SU-DHL-6 (cell line): ENCODE measurements at regions not wholly inside any gene's neighbourhood (a gene's known extent, or its start where the extent isn't known, plus 50 kb on each side); places are given as distances from the start of the nearest gene placed in this dataset.

ENCODE experiments used
- H2AFZ ChIP-seq: fragments of 200-600 bp; sonication (generic); 2 replicates; pipeline ENCODE4 v1.6.1; 2014; ENCODE audit warnings: low read depth, mild to moderate bottlenecking, moderate library complexity, mixed read lengths, antibody characterized with exemption, low read length; ENCODE audit not compliant: severe bottlenecking
- H3F3A ChIP-seq: fragments of 200-600 bp; shearing (Covaris generic); 2 replicates; pipeline ENCODE4 v1.6.0; 2016; ENCODE audit warnings: antibody characterized with exemption, mild to moderate bottlenecking; ENCODE audit not compliant: insufficient read depth
- H3K27ac ChIP-seq: fragments of 200-600 bp; sonication (generic); 2 replicates; pipeline ENCODE4 v1.5.1; 2016; ENCODE audit warnings: low read depth, mild to moderate bottlenecking, low read length, moderate library complexity, mixed read lengths
- H3K27me3 ChIP-seq: fragments of 200-600 bp; sonication (generic), shearing (Covaris generic); 2 replicates; pipeline ENCODE4 v1.6.0; 2014; ENCODE audit warnings: mild to moderate bottlenecking, low read length
- H3K36me3 ChIP-seq: fragments of 200-600 bp; sonication (generic); 2 replicates; pipeline ENCODE4 v1.6.1; 2014; ENCODE audit warnings: mild to moderate bottlenecking, low read length, mixed read lengths
- H3K4me2 ChIP-seq: fragments of 300-600, 200-600 bp; shearing (Covaris generic), sonication (generic); 2 replicates; pipeline ENCODE4 v1.6.0; 2014; ENCODE audit warnings: low read length, low read depth, mild to moderate bottlenecking; ENCODE audit not compliant: poor library complexity, severe bottlenecking
- H3K4me3 ChIP-seq: fragments of 200-600 bp; sonication (generic); 2 replicates; pipeline ENCODE4 v1.5.1; 2014; ENCODE audit warnings: antibody characterized with exemption, low read length, mild to moderate bottlenecking, mixed read lengths; ENCODE audit not compliant: insufficient read depth, poor library complexity, severe bottlenecking
- H3K79me2 ChIP-seq: fragments of 200-600 bp; sonication (generic); 2 replicates; pipeline ENCODE4 v1.6.1; 2014; ENCODE audit warnings: mild to moderate bottlenecking, low read length, moderate library complexity; ENCODE audit not compliant: insufficient read depth
- H3K9ac ChIP-seq: fragments of 200-600 bp; sonication (generic); 2 replicates; pipeline ENCODE4 v1.7.0; 2014; ENCODE audit warnings: mild to moderate bottlenecking, low read length
- H3K9me2 ChIP-seq: fragments of 200-600 bp; sonication (generic); replicated peaks from 2 replicates; pipeline ENCODE4 v1.6.1; 2014; ENCODE audit warnings: low read length; ENCODE audit not compliant: insufficient read depth
- H3K9me3 ChIP-seq: fragments of 200-600 bp; sonication (generic); 2 replicates; pipeline ENCODE4 v1.6.1; 2014; ENCODE audit warnings: low read length, mixed read lengths; ENCODE audit not compliant: insufficient read depth
- H4K20me1 ChIP-seq: fragments of 200-600 bp; sonication (generic); 2 replicates; pipeline ENCODE4 v1.6.1; 2014; ENCODE audit warnings: low read depth, mild to moderate bottlenecking, antibody characterized with exemption, low read length, moderate library complexity, mixed read lengths
- EZH2phosphoT487 ChIP-seq: fragments of 200-600 bp; sonication (generic), shearing (Covaris generic); conservative IDR thresholded peaks from 2 replicates; pipeline ENCODE4 v1.6.1; 2018; ENCODE audit warnings: mild to moderate bottlenecking, antibody characterized with exemption, low read length, moderate library complexity, mixed read lengths
- TF ChIP-seq, protein P1 (sequence below): fragments of 200-600 bp; sonication (generic); IDR thresholded peaks from one replicate; pipeline ENCODE4 v1.5.1; 2017; ENCODE audit warnings: antibody characterized with exemption, mild to moderate bottlenecking, low read length, moderate library complexity; ENCODE audit not compliant: insufficient read depth, poor library complexity, severe bottlenecking

GRCh38 chr6:9766240-9766915 lies 648.5 kb downstream of the TFAP2A start:
- H3K9me2 ChIP-seq: no peaks in the 10 kb centered on the region
- H3K27ac ChIP-seq: no peak overlapping the region
- H3K9me3 ChIP-seq: no peaks in the 10 kb centered on the region
- H3F3A ChIP-seq: no peaks in the 10 kb centered on the region
- no peak for TF ChIP-seq EZH2phosphoT487
- TF ChIP-seq, protein P1, sequence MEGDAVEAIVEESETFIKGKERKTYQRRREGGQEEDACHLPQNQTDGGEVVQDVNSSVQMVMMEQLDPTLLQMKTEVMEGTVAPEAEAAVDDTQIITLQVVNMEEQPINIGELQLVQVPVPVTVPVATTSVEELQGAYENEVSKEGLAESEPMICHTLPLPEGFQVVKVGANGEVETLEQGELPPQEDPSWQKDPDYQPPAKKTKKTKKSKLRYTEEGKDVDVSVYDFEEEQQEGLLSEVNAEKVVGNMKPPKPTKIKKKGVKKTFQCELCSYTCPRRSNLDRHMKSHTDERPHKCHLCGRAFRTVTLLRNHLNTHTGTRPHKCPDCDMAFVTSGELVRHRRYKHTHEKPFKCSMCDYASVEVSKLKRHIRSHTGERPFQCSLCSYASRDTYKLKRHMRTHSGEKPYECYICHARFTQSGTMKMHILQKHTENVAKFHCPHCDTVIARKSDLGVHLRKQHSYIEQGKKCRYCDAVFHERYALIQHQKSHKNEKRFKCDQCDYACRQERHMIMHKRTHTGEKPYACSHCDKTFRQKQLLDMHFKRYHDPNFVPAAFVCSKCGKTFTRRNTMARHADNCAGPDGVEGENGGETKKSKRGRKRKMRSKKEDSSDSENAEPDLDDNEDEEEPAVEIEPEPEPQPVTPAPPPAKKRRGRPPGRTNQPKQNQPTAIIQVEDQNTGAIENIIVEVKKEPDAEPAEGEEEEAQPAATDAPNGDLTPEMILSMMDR: no peak
- H4K20me1 ChIP-seq: no peaks in the 10 kb centered on the region
- no peaks in the 10 kb centered on the region for H3K27me3 ChIP-seq
- H3K4me2 ChIP-seq: no peak overlapping the region
- no peaks in the 10 kb centered on the region for H3K36me3 ChIP-seq
- no peak overlapping the region for H3K4me3 ChIP-seq
- H3K9ac ChIP-seq: no peak overlapping the region
- H3K79me2 ChIP-seq: no peaks in the 10 kb centered on the region
- H2AFZ ChIP-seq: no peak overlapping the region

GRCh38 chr6:9761220-9761619 lies 653.7 kb downstream of the TFAP2A start:
- H2AFZ ChIP-seq: no peak overlapping the region
- no peak overlapping the region for H3K9ac ChIP-seq
- no peak overlapping the region for H3K4me3 ChIP-seq
- no peak for TF ChIP-seq EZH2phosphoT487
- TF ChIP-seq, protein P1: no peak
- no peaks in the 10 kb centered on the region for H3K27me3 ChIP-seq
- no peaks in the 10 kb centered on the region for H3K9me2 ChIP-seq
- no peaks in the 10 kb centered on the region for H3K79me2 ChIP-seq
- H3F3A ChIP-seq: no peaks in the 10 kb centered on the region
- H4K20me1 ChIP-seq: no peaks in the 10 kb centered on the region
- no peaks in the 10 kb centered on the region for H3K36me3 ChIP-seq
- no peak overlapping the region for H3K4me2 ChIP-seq
- H3K27ac ChIP-seq: no peak overlapping the region
- no peaks in the 10 kb centered on the region for H3K9me3 ChIP-seq

DNA sequence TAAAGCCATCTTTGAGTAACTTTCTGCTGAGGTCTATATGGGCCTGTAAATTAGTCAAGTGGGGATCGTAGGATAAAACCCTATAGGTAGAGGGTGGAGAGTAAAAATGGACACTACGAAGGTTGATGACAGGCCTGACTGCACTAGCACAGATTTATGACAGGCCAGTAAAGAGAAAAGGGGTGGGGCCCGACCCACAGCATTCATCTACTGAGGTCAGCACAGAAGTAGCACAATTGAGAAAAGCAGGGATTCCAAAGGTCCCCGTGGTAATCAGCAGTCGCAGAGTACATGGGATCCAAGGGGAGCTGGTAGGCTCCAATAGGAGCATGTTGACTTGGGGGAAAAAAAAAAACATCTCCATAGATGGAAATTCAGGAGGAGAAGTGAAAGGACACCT lies 660.4 kb downstream of the TFAP2A start:
- Histone ChIP-seq H3K4me3 (no peak overlapping the region), H3K79me2 (no peaks in the 10 kb centered on the region), H3F3A (no peaks in the 10 kb centered on the region), H3K27me3 (0 out of 2 replicates have a peak, but pooled peaks cover 3% of the 10 kb centered on the region), H3K9ac (no peak overlapping the region), H3K4me2 (no peak overlapping the region), H3K9me3 (no peaks in the 10 kb centered on the region), H2AFZ (no peak overlapping the region), H3K36me3 (no peaks in the 10 kb centered on the region), H3K27ac (no peak overlapping the region), H3K9me2 (no peaks in the 10 kb centered on the region), H4K20me1 (no peaks in the 10 kb centered on the region)
- TF ChIP-seq EZH2phosphoT487: no peak
- TF ChIP-seq, protein P1: no peak
